ENCODE measurements at regions not wholly inside any gene's neighbourhood (a gene's known extent, or its start where the extent isn't known, plus 50 kb on each side); places are given as distances from the start of the nearest gene placed in this dataset.

- TF ChIP-seq, protein P1, sequence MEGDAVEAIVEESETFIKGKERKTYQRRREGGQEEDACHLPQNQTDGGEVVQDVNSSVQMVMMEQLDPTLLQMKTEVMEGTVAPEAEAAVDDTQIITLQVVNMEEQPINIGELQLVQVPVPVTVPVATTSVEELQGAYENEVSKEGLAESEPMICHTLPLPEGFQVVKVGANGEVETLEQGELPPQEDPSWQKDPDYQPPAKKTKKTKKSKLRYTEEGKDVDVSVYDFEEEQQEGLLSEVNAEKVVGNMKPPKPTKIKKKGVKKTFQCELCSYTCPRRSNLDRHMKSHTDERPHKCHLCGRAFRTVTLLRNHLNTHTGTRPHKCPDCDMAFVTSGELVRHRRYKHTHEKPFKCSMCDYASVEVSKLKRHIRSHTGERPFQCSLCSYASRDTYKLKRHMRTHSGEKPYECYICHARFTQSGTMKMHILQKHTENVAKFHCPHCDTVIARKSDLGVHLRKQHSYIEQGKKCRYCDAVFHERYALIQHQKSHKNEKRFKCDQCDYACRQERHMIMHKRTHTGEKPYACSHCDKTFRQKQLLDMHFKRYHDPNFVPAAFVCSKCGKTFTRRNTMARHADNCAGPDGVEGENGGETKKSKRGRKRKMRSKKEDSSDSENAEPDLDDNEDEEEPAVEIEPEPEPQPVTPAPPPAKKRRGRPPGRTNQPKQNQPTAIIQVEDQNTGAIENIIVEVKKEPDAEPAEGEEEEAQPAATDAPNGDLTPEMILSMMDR (IDR thresholded peaks at IDR 0.05; ENCODE audit: low read length): no peak
- no peak for TF ChIP-seq EZH2 (IDR thresholded peaks at IDR 0.05; ENCODE audit: borderline replicate concordance, low read length)
Observed at GRCh38 chr13:40309881-40310280, 356.6 kb downstream of the FOXO1 start.
